PC-3 (cell line): ENCODE measurements at regions not wholly inside any gene's neighbourhood (a gene's known extent, or its start where the extent isn't known, plus 50 kb on each side); places are given as distances from the start of the nearest gene placed in this dataset.

Experiments
- ATAC-seq: fragments of 200-7000 bp; cut with Tn5 transposase; 2 replicates; pipeline ENCODE4 v1.9.1; 2020; ENCODE audit warnings: mild to moderate bottlenecking, moderate library complexity
- BruUV-seq: library from RNA; stranded (reverse); fragments of 400-500 nt; replicated peaks from 2 replicates; lab custom pipeline; 2021; lab: Mats Ljungman, UMichigan
- CTCF ChIA-PET: fragments of 300-600 bp; sonication (Branson Sonifier 250); formaldehyde crosslinking; loops from one replicate; lab custom pipeline; 2022; ENCODE audit warnings: antibody characterized with exemption; lab: Charles Lee
- POLR2A ChIA-PET: fragments of 300-600 bp; sonication (Branson Sonifier 250); formaldehyde crosslinking; loops from one replicate; lab custom pipeline; 2022; ENCODE audit warnings: antibody characterized with exemption; ENCODE audit not compliant: unreplicated experiment; lab: Charles Lee
- DNase-seq: peaks from one replicate; pipeline ENCODE4 v3.0.0-alpha.2; 2015
- H2AFZ ChIP-seq: fragments of 300-600 bp; sonication (generic); 2 replicates; pipeline ENCODE4 v1.6.0; 2016; ENCODE audit warnings: antibody characterized with exemption, low read length
- H3F3A ChIP-seq: fragments of 300-600 bp; sonication (generic); one replicate; pipeline ENCODE4 v1.6.0; 2017; ENCODE audit warnings: antibody characterized with exemption, low read length, control low read depth, mild to moderate bottlenecking; ENCODE audit not compliant: unreplicated experiment
- H3K27ac ChIP-seq: fragments of 300-600 bp; sonication (generic); 2 replicates; pipeline ENCODE4 v1.5.1; 2016; ENCODE audit warnings: mild to moderate bottlenecking, low read length
- H3K27me3 ChIP-seq: fragments of 300-600 bp; sonication (generic); 2 replicates; pipeline ENCODE4 v1.6.1; 2016; ENCODE audit warnings: low read length, mixed read lengths
- H3K36me3 ChIP-seq: fragments of 300-600 bp; sonication (generic); 2 replicates; pipeline ENCODE4 v1.6.1; 2016; ENCODE audit warnings: low read depth, mixed run types, low read length, mixed read lengths
- H3K4me1 ChIP-seq: fragments of 300-600 bp; sonication (generic); 2 replicates; pipeline ENCODE4 v1.5.1; 2016; ENCODE audit warnings: low read length; ENCODE audit not compliant: insufficient read depth
- H3K4me2 ChIP-seq: fragments of 300-600 bp; sonication (generic); 2 replicates; pipeline ENCODE4 v1.6.0; 2016; ENCODE audit warnings: low read length
- H3K4me3 ChIP-seq: fragments of 300-600 bp; sonication (generic); 2 replicates; pipeline ENCODE4 v1.5.1; 2016; ENCODE audit warnings: mild to moderate bottlenecking, low read length, mixed read lengths
- H3K79me2 ChIP-seq: fragments of 300-600 bp; sonication (generic); 2 replicates; pipeline ENCODE4 v1.6.1; 2017; ENCODE audit warnings: low read length, mixed read lengths
- H3K9ac ChIP-seq: fragments of 300-600 bp; sonication (generic); 2 replicates; pipeline ENCODE4 v1.6.0; 2016; ENCODE audit warnings: mild to moderate bottlenecking, low read length
- H3K9me2 ChIP-seq: fragments of 300-600 bp; sonication (generic); replicated peaks from 2 replicates; pipeline ENCODE4 v1.6.1; 2016; ENCODE audit warnings: mixed run types, low read length, mixed read lengths
- H3K9me3 ChIP-seq: fragments of 300-600 bp; sonication (generic); 2 replicates; pipeline ENCODE4 v1.6.1; 2016; ENCODE audit warnings: low read length, mixed read lengths
- H4K20me1 ChIP-seq: fragments of 300-600 bp; sonication (generic); 2 replicates; pipeline ENCODE4 v1.6.1; 2016; ENCODE audit warnings: low read length, mixed read lengths
- CTCF ChIP-seq: fragments of 300-600 bp; sonication (generic); conservative IDR thresholded peaks from 2 replicates; pipeline ENCODE4 v1.5.1; 2017; ENCODE audit warnings: antibody characterized with exemption, low read depth, mild to moderate bottlenecking, low read length
- EZH2 ChIP-seq: fragments of 300-600 bp; sonication (generic); IDR thresholded peaks from one replicate; pipeline ENCODE4 v1.6.1; 2017; ENCODE audit warnings: antibody characterized with exemption, mild to moderate bottlenecking, low read length; ENCODE audit not compliant: unreplicated experiment
- EZH2phosphoT487 ChIP-seq: fragments of 300-600 bp; sonication (generic); IDR thresholded peaks from 2 replicates; pipeline ENCODE4 v1.6.1; 2018; ENCODE audit warnings: mild to moderate bottlenecking, antibody characterized with exemption, low read length, borderline replicate concordance
- intact Hi-C: fragments of 100-400 bp; cut with micrococcal nuclease; formaldehyde crosslinking; loops from 2 replicates; pipeline ENCODE4 v1.9.0; 2023

- Histone ChIP-seq H3K27me3 (peaks cover 3% of the 10 kb centered on the region; the same call in 1 of the 2 replicates), H4K20me1 (no peaks in the 10 kb centered on the region), H3F3A (no peaks in the 10 kb centered on the region), H3K9me3 (no peaks in the 10 kb centered on the region), H3K9ac (no peak overlapping the region), H3K4me2 (no peak overlapping the region), H3K36me3 (no peaks in the 10 kb centered on the region), H3K9me2 (no peaks in the 10 kb centered on the region), H3K4me1 (no peaks in the 10 kb centered on the region), H3K79me2 (no peaks in the 10 kb centered on the region), H3K4me3 (no peak overlapping the region), H3K27ac (no peak overlapping the region), H2AFZ (no peak overlapping the region)
- POLR2A ChIA-PET, result no interaction called here
- BruUV-seq, result no TSS peak
- TF ChIP-seq EZH2phosphoT487 (no peak), EZH2 (no peak), CTCF (no peak)
- CTCF ChIA-PET, result no interaction called here
- DNase-seq (no peak), ATAC-seq (no peak)
- intact Hi-C loops, result no loop called here
These were observed 218.5 kb upstream of the TSHZ3 start for GRCh38 chr19:31567776-31568175.

- no peak overlapping the region for H2AFZ ChIP-seq
- no peaks in the 10 kb centered on the region for H3F3A ChIP-seq
- BruUV-seq, result no TSS peak
- H3K36me3 ChIP-seq, result no peaks in the 10 kb centered on the region
- POLR2A ChIA-PET, result no interaction called here
- H4K20me1 ChIP-seq, result no peaks in the 10 kb centered on the region
- no peak for TF ChIP-seq CTCF
- TF ChIP-seq EZH2, result no peak
- TF ChIP-seq EZH2phosphoT487, result no peak
- peaks cover 7% of the 10 kb centered on the region; the same call in 1 of the 2 replicates for H3K27me3 ChIP-seq
- DNase-seq (no peak), ATAC-seq (no peak)
- no peaks in the 10 kb centered on the region for H3K79me2 ChIP-seq
- no peak overlapping the region for H3K4me3 ChIP-seq
- H3K4me1 ChIP-seq, result no peaks in the 10 kb centered on the region
- no peak overlapping the region for H3K9ac ChIP-seq
- no peak overlapping the region for H3K4me2 ChIP-seq
- intact Hi-C loops, result no loop called here
- H3K27ac ChIP-seq, result no peak overlapping the region
- no peaks in the 10 kb centered on the region for H3K9me2 ChIP-seq
- no peaks in the 10 kb centered on the region for H3K9me3 ChIP-seq
- CTCF ChIA-PET, result no interaction called here
These were observed 219.5 kb upstream of the TSHZ3 start for GRCh38 chr19:31568724-31569123.

GRCh38 chr19:31570718-31571117 is 221.5 kb upstream of the TSHZ3 start:
- ChIA-PET POLR2A (no interaction called here), CTCF (no interaction called here)
- Histone ChIP-seq H3K4me3 (no peak overlapping the region), H3K36me3 (no peaks in the 10 kb centered on the region), H3F3A (no peaks in the 10 kb centered on the region), H3K27me3 (peaks cover 10% of the 10 kb centered on the region; the same call in 1 of the 2 replicates), H3K4me2 (no peak overlapping the region), H3K9me3 (no peaks in the 10 kb centered on the region), H3K27ac (no peak overlapping the region), H3K9ac (no peak overlapping the region), H3K9me2 (no peaks in the 10 kb centered on the region), H3K79me2 (no peaks in the 10 kb centered on the region), H3K4me1 (no peaks in the 10 kb centered on the region), H2AFZ (no peak overlapping the region), H4K20me1 (no peaks in the 10 kb centered on the region)
- TF ChIP-seq EZH2phosphoT487, result no peak
- TF ChIP-seq CTCF, result no peak
- no peak for TF ChIP-seq EZH2
- intact Hi-C loops, result no loop called here
- DNase-seq (no peak), ATAC-seq (no peak)
- BruUV-seq, result no TSS peak
